IMR-90 (cell line): ENCODE measurements at regions not wholly inside any gene's neighbourhood (a gene's known extent, or its start where the extent isn't known, plus 50 kb on each side); places are given as distances from the start of the nearest gene placed in this dataset.

Experiments
- ATAC-seq: fragments of 200-7000 bp; cut with Tn5 transposase; 2 replicates; pipeline ENCODE4 v1.9.1; 2020; ENCODE audit warnings: low read depth, mild to moderate bottlenecking, moderate library complexity
- BruUV-seq: library from RNA; stranded (reverse); fragments of 400-500 nt; replicated peaks from 2 replicates; lab custom pipeline; 2021; lab: Mats Ljungman, UMichigan
- CTCF ChIA-PET: fragments of 300-600 bp; formaldehyde crosslinking; extraction: SDS; loops from one replicate; lab custom pipeline; 2021; ENCODE audit warnings: antibody characterized with exemption; lab: Yijun Ruan, JAX
- POLR2A ChIA-PET: fragments of 300-600 bp; sonication (Branson Sonifier 250); formaldehyde crosslinking; loops from one replicate; lab custom pipeline; 2022; ENCODE audit warnings: antibody characterized with exemption; ENCODE audit not compliant: unreplicated experiment; lab: Charles Lee
- DNase-seq: peaks from one replicate; pipeline ENCODE4 v3.0.0; 2013
- H2AFZ ChIP-seq: replicated peaks from 2 replicates; pipeline ENCODE3; 2013; ENCODE audit warnings: low read length, mild to moderate bottlenecking; ENCODE audit not compliant: poor library complexity
- H2AK5ac ChIP-seq: 2 replicates; pipeline ENCODE4 v1.6.1; 2013; ENCODE audit warnings: low read depth, low read length, inconsistent platforms
- H2AK9ac ChIP-seq: replicated peaks from 2 replicates; pipeline ENCODE3; 2013; ENCODE audit warnings: mild to moderate bottlenecking, low read depth, low read length, moderate library complexity; ENCODE audit not compliant: poor library complexity
- H2BK120ac ChIP-seq: 2 replicates; pipeline ENCODE4 v1.6.1; 2013; ENCODE audit warnings: low read depth, low read length, inconsistent platforms
- H2BK15ac ChIP-seq: 3 replicates; pipeline ENCODE4 v1.6.1; 2013; ENCODE audit warnings: low read depth, low read length, inconsistent platforms
- H2BK20ac ChIP-seq: 2 replicates; pipeline ENCODE4 v1.6.1; 2013; ENCODE audit warnings: low read depth, mild to moderate bottlenecking, inconsistent platforms, low read length, moderate library complexity
- H2BK5ac ChIP-seq: 2 replicates; pipeline ENCODE4 v1.6.1; 2013; ENCODE audit warnings: mild to moderate bottlenecking, low read depth, low read length, inconsistent platforms; ENCODE audit not compliant: poor library complexity, severe bottlenecking
- H3K14ac ChIP-seq: replicated peaks from 2 replicates; pipeline ENCODE4 v1.6.1; 2013; ENCODE audit warnings: low read depth, low read length, inconsistent platforms
- H3K18ac ChIP-seq: 2 replicates; pipeline ENCODE4 v1.6.1; 2013; ENCODE audit warnings: low read depth, low read length, control low read depth
- H3K23ac ChIP-seq: 2 replicates; pipeline ENCODE4 v1.6.1; 2013; ENCODE audit warnings: low read depth, low read length, inconsistent platforms
- H3K27ac ChIP-seq: 2 replicates; pipeline ENCODE4 v1.5.1; 2013; ENCODE audit warnings: mild to moderate bottlenecking, control low read depth, low read length; ENCODE audit not compliant: insufficient read depth
- H3K27me3 ChIP-seq: 2 replicates; pipeline ENCODE4 v1.6.1; 2013; ENCODE audit warnings: low read length; ENCODE audit not compliant: control insufficient read depth, insufficient read depth
- H3K36me3 ChIP-seq: 2 replicates; pipeline ENCODE4 v1.6.1; 2013; ENCODE audit warnings: low read length, mixed read lengths; ENCODE audit not compliant: control insufficient read depth, insufficient read depth
- H3K4ac ChIP-seq: 2 replicates; pipeline ENCODE4 v1.6.1; 2013; ENCODE audit warnings: low read depth, low read length, inconsistent platforms
- H3K4me1 ChIP-seq: 2 replicates; pipeline ENCODE4 v1.6.1; 2013; ENCODE audit warnings: low read length, mixed read lengths; ENCODE audit not compliant: control insufficient read depth, insufficient read depth
- H3K4me2 ChIP-seq: 2 replicates; pipeline ENCODE4 v1.6.1; 2013; ENCODE audit warnings: low read depth, mild to moderate bottlenecking, control low read depth, low read length, moderate library complexity
- H3K4me3 ChIP-seq: 2 replicates; pipeline ENCODE4 v1.5.1; 2013; ENCODE audit warnings: low read depth, mild to moderate bottlenecking, control low read depth, low read length, moderate library complexity; ENCODE audit not compliant: insufficient read depth
- H3K56ac ChIP-seq: 2 replicates; pipeline ENCODE4 v1.6.1; 2013; ENCODE audit warnings: low read length, inconsistent platforms; ENCODE audit not compliant: insufficient read depth; ENCODE audit errors: extremely low read depth
- H3K79me1 ChIP-seq, 2 experiments: 2 replicates each; pipeline ENCODE4 v1.6.1; 2013; ENCODE audit warnings: low read length in 2 of 2, inconsistent platforms in 1 of 2, low read depth in 1 of 2
- H3K9ac ChIP-seq: 2 replicates; pipeline ENCODE4 v1.6.1; 2013; ENCODE audit warnings: low read depth, low read length, control low read depth
- H3K9me1 ChIP-seq: 2 replicates; pipeline ENCODE4 v1.6.1; 2013; ENCODE audit warnings: low read length, inconsistent platforms; ENCODE audit not compliant: insufficient read depth
- H3K9me3 ChIP-seq: 2 replicates; pipeline ENCODE4 v1.6.1; 2013; ENCODE audit warnings: low read length; ENCODE audit not compliant: control insufficient read depth, insufficient read depth
- H4K20me1 ChIP-seq: 2 replicates; pipeline ENCODE4 v1.6.1; 2013; ENCODE audit warnings: low read length, inconsistent platforms; ENCODE audit not compliant: insufficient read depth
- H4K5ac ChIP-seq: 2 replicates; pipeline ENCODE4 v1.6.1; 2013; ENCODE audit warnings: mild to moderate bottlenecking, low read depth, low read length, control low read depth
- H4K8ac ChIP-seq, 2 experiments: 2 replicates each; pipeline ENCODE4 v1.6.1; 2013; ENCODE audit warnings: low read depth in 2 of 2, low read length in 2 of 2, control low read depth in 1 of 2, inconsistent platforms in 1 of 2
- H4K91ac ChIP-seq: 2 replicates; pipeline ENCODE4 v1.6.1; 2013; ENCODE audit warnings: low read depth, low read length, inconsistent platforms; ENCODE audit not compliant: insufficient read depth
- ELK1 ChIP-seq: fragments of 150-350 bp; IDR thresholded peaks from 2 replicates; pipeline ENCODE4 v1.6.1; 2016; ENCODE audit warnings: low read depth, mild to moderate bottlenecking, low read length, moderate library complexity, borderline replicate concordance
- RFX5 ChIP-seq: IDR thresholded peaks from 2 replicates; pipeline ENCODE4 v1.8.0; 2012; ENCODE audit warnings: low read depth, mild to moderate bottlenecking, low read length, moderate library complexity
- WGBS, 2 experiments: methylation state at CpG; one replicate each; pipeline versions ENCODE4 v1.1.5 to v1.1.7; 2013; ENCODE audit warnings: missing lambda C conversion rate in 2 of 2; ENCODE audit not compliant: insufficient read length in 1 of 2; ENCODE audit errors: extremely low coverage in 2 of 2; 5-methylcytosine and 5-hydroxymethylcytosine counted together
- dilution Hi-C: fragments of 300-500 bp; cut with HindIII; formaldehyde crosslinking; loops from one replicate; pipeline ENCODE4 v1.14.3; 2018; ENCODE audit warnings: low sequenced_read_pairs; ENCODE audit not compliant: unreplicated experiment
- in situ Hi-C: fragments of 300-500 bp; cut with MboI; formaldehyde crosslinking; loops from 3 replicates; pipeline ENCODE4 v1.14.3; 2019; ENCODE audit warnings: low sequenced_read_pairs, inconsistent platforms, mixed read lengths
- intact Hi-C: fragments of 100-400 bp; cut with micrococcal nuclease; formaldehyde crosslinking; loops from 2 replicates; pipeline ENCODE4 v1.10.0; 2022

- in situ Hi-C loops, result no loop called here
- POLR2A ChIA-PET, result no interaction called here
- no TSS peak for BruUV-seq
Observed at GRCh38 chr7:91543646-91544045, 279.4 kb downstream of the FZD1 start.

More at GRCh38 chr7:91543646-91544045, 279.4 kb downstream of the FZD1 start:
- H3K27ac ChIP-seq, result no peak overlapping the region
- H2AFZ ChIP-seq, result no peak overlapping the region
- no peaks in the 10 kb centered on the region for H3K79me1 ChIP-seq
- no peak overlapping the region for H4K5ac ChIP-seq
- no peaks in the 10 kb centered on the region for H3K27me3 ChIP-seq
- H2AK9ac ChIP-seq, result no peak overlapping the region
- no peaks in the 10 kb centered on the region for H3K9me3 ChIP-seq
- no peaks in the 10 kb centered on the region for H3K36me3 ChIP-seq
- no peak overlapping the region for H3K4me2 ChIP-seq
- H3K4ac ChIP-seq, result no peak overlapping the region
- ATAC-seq, result no peak
- no peak for DNase-seq
- H3K9ac ChIP-seq, result no peak overlapping the region
- H4K20me1 ChIP-seq, result no peaks in the 10 kb centered on the region
- intact Hi-C loops, result loop anchor here (10.0 kb wide), 2 partner anchors 59 to 459 kb away; no protein-coding TSS in a partner anchor
- no peak overlapping the region for H3K23ac ChIP-seq
- no peak overlapping the region for H3K4me3 ChIP-seq
- H2BK120ac ChIP-seq, result no peak overlapping the region
- H3K14ac ChIP-seq, result no peak overlapping the region
- H2AK5ac ChIP-seq, result no peak overlapping the region
- CTCF ChIA-PET, result interaction anchor here (1.0 kb wide), 1 partner anchor 15 kb away, joined by 4 read pairs; no protein-coding TSS in a partner anchor
- H2BK20ac ChIP-seq, result no peak overlapping the region
- no peaks in the 10 kb centered on the region for H3K4me1 ChIP-seq
- no peak overlapping the region for H2BK5ac ChIP-seq
- dilution Hi-C loops, result no loop called here
- no peak overlapping the region for H4K8ac ChIP-seq
- H3K18ac ChIP-seq, result no peak overlapping the region
- no peak overlapping the region for H2BK15ac ChIP-seq
- no peak overlapping the region for H3K56ac ChIP-seq
- TF ChIP-seq ELK1, result no peak
- TF ChIP-seq RFX5, result peak; percentile 72
- no CpG with 5 or more reads among the region's 1 CpG for WGBS, 2 experiments
- no peaks in the 10 kb centered on the region for H3K9me1 ChIP-seq
- H4K91ac ChIP-seq, result no peak overlapping the region
